ENCODE measurements at regions not wholly inside any gene's neighbourhood (a gene's known extent, or its start where the extent isn't known, plus 50 kb on each side); places are given as distances from the start of the nearest gene placed in this dataset.

DNA sequence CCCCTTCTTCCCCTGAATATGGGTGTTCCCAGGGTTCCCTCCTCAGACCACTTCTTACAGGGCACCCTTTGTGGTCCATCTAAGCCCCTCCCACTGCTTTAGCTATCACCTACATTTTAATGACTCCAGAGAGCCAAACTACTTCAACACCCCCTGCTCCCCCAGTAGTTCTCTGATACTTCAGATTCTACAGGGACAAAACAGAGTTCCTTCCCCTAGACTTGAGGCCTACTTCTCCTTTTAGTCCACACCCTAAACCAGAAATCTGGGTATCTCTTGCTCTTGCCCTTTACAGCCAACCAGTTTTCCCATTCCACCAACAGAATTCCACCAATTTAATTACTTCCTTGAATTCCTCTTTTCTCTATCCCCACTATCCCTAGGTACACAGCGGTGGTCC lies 107.2 kb downstream of the KCNRG start:
- H3K4me2 ChIP-seq = peak overlapping the region; percentile 99
- H3K27ac ChIP-seq = no peak overlapping the region

DNA sequence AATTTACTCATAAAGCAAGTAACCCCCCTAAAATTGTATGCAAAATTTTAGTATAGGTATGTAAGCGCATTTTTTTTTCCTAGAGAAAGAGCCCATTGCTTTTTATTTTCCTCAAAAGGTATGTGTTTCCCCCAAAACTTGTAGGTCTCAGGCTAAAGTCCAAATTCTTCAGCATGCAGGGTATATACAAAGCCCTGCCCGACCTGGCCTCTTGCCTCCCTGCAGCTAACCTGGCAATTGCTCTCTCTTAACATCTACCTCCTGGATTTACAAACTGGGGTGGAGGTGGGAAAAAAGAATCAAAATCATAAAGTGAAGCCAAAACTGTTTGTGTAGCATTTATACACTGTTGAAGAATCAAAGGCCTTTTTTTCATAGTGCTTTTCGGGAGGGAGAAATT lies 107.8 kb downstream of the KCNRG start:
- H3K36me3 ChIP-seq (replicated peaks; ENCODE audit: insufficient read depth, low read depth) = no peaks in the 10 kb centered on the region
- peak overlapping the region; percentile 99 for H3K4me2 ChIP-seq
- peak overlapping the region; percentile 99 for H3K27ac ChIP-seq
- H3K9me2 ChIP-seq (replicated peaks; ENCODE audit: insufficient read depth) = no peaks in the 10 kb centered on the region
- peaks cover 32% of the 10 kb centered on the region for H3K4me1 ChIP-seq (ENCODE audit: insufficient read depth)
- 65% methylated on average over 3 of the region's 3 CpGs for WGBS (ENCODE audit: low lambda C conversion rate, missing lambda C conversion rate)
- peaks cover 14% of the 10 kb centered on the region for H4K20me1 ChIP-seq (ENCODE audit: insufficient read depth, poor library complexity, severe bottlenecking)
- no peak overlapping the region for H3K4me3 ChIP-seq
- no peak overlapping the region for H2AFZ ChIP-seq
- H3K79me2 ChIP-seq = peaks cover 51% of the 10 kb centered on the region
- TF ChIP-seq CTCF (IDR thresholded peaks at IDR 0.05; ENCODE audit: poor library complexity) (no peak), EZH2 (IDR thresholded peaks at IDR 0.05; ENCODE audit: borderline replicate concordance) (no peak), EZH2phosphoT487 (IDR thresholded peaks at IDR 0.05; ENCODE audit: low read depth, severe bottlenecking, unreplicated experiment) (no peak)
- no peaks in the 10 kb centered on the region for H3K9me3 ChIP-seq (ENCODE audit: low read depth)
- H3K27me3 ChIP-seq = peaks cover 15% of the 10 kb centered on the region
- DNase-seq (ENCODE audit: low spot score) = no peak

More for the DNA sequence above, 107.2 kb downstream of the KCNRG start:
- TF ChIP-seq EZH2phosphoT487 (IDR thresholded peaks at IDR 0.05; ENCODE audit: low read depth, severe bottlenecking, unreplicated experiment) = no peak
- no peak for TF ChIP-seq CTCF (IDR thresholded peaks at IDR 0.05; ENCODE audit: poor library complexity)
- no peak for TF ChIP-seq EZH2 (IDR thresholded peaks at IDR 0.05; ENCODE audit: borderline replicate concordance)
- H3K4me3 ChIP-seq = no peak overlapping the region
- WGBS (ENCODE audit: low lambda C conversion rate, missing lambda C conversion rate) = 92% methylated on average over 1 of the region's 1 CpG
- H3K4me1 ChIP-seq (ENCODE audit: insufficient read depth) = peaks cover 27% of the 10 kb centered on the region
- H3K36me3 ChIP-seq (replicated peaks; ENCODE audit: insufficient read depth, low read depth) = no peaks in the 10 kb centered on the region
- H4K20me1 ChIP-seq (ENCODE audit: insufficient read depth, poor library complexity, severe bottlenecking) = peaks cover 14% of the 10 kb centered on the region
- H3K79me2 ChIP-seq = peaks cover 56% of the 10 kb centered on the region
- DNase-seq (ENCODE audit: low spot score) = no peak
- no peak overlapping the region for H2AFZ ChIP-seq
- H3K27me3 ChIP-seq = peaks cover 9% of the 10 kb centered on the region
- no peaks in the 10 kb centered on the region for H3K9me3 ChIP-seq (ENCODE audit: low read depth)
- no peaks in the 10 kb centered on the region for H3K9me2 ChIP-seq (replicated peaks; ENCODE audit: insufficient read depth)

- Histone ChIP-seq H3K4me3 (peak overlapping the region; percentile 84), H3K79me2 (peaks cover 46% of the 10 kb centered on the region), H3K4me1 (ENCODE audit: insufficient read depth) (peaks cover 35% of the 10 kb centered on the region), H4K20me1 (ENCODE audit: insufficient read depth, poor library complexity, severe bottlenecking) (peaks cover 10% of the 10 kb centered on the region), H3K9me2 (replicated peaks; ENCODE audit: insufficient read depth) (no peaks in the 10 kb centered on the region), H2AFZ (peak overlapping the region; percentile 73), H3K36me3 (replicated peaks; ENCODE audit: insufficient read depth, low read depth) (no peaks in the 10 kb centered on the region), H3K27ac (peak overlapping the region; percentile 99), H3K27me3 (peaks cover 20% of the 10 kb centered on the region), H3K4me2 (peak overlapping the region; percentile 99), H3K9me3 (ENCODE audit: low read depth) (no peaks in the 10 kb centered on the region)
- 10% methylated on average over 13 of the region's 13 CpGs for WGBS (ENCODE audit: low lambda C conversion rate, missing lambda C conversion rate)
- DNase-seq (ENCODE audit: low spot score) = no peak
- TF ChIP-seq EZH2phosphoT487 (IDR thresholded peaks at IDR 0.05; ENCODE audit: low read depth, severe bottlenecking, unreplicated experiment) (no peak), CTCF (IDR thresholded peaks at IDR 0.05; ENCODE audit: poor library complexity) (no peak), EZH2 (IDR thresholded peaks at IDR 0.05; ENCODE audit: borderline replicate concordance) (no peak)
These were observed 108.2 kb downstream of the KCNRG start for GRCh38 chr13:50123515-50123861.

Measured in hepatocyte (in vitro differentiated cells).